ENCODE measurements at regions not wholly inside any gene's neighbourhood (a gene's known extent, or its start where the extent isn't known, plus 50 kb on each side); places are given as distances from the start of the nearest gene placed in this dataset.

DNA sequence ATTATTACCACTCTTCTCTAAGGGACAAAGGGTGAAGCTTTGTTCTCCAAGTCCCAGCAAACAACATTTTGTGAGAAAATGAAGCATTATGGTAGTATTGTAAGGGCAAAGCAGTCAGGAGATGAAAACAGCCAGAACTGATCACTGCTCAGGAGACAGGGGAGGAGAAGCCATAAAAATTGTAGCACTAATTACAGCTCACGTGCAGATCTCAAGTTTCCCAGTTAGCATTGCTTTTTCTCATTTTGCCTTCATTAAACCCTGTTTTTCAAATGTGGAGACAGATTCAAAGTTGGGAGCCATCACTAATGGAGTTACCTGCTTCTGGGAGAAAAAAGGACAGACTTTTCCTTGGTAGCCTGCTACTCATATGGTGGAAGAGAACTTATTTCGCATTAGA lies 210.9 kb upstream of the PDE10A start:
- Histone ChIP-seq H3K56ac (ENCODE audit: extremely low read depth, insufficient read depth, low read length) (no peak overlapping the region), H4K91ac (ENCODE audit: insufficient read depth, low read depth, low read length) (no peak overlapping the region), H2BK15ac (ENCODE audit: low read depth, low read length) (no peak overlapping the region), H3K4ac (ENCODE audit: low read depth, low read length) (no peak overlapping the region), H3K18ac (ENCODE audit: low read depth, low read length) (peak overlapping the region; percentile 88), H3K79me1 (ENCODE audit: low read depth in 1 of 2, low read length in 2 of 2) (0 out of 4 replicates have a peak, but pooled peaks cover 0 to 2% of the 10 kb centered on the region in 2 experiments), H4K20me1 (ENCODE audit: insufficient read depth, low read length) (no peaks in the 10 kb centered on the region), H3K4me3 (ENCODE audit: insufficient read depth, low read depth, low read length) (no peak overlapping the region), H3K4me1 (ENCODE audit: control insufficient read depth, insufficient read depth, low read length) (peaks cover 8% of the 10 kb centered on the region), H3K27ac (ENCODE audit: insufficient read depth, low read length) (no peak overlapping the region), H2BK20ac (ENCODE audit: low read depth, low read length) (no peak overlapping the region), H3K14ac (replicated peaks; ENCODE audit: low read depth, low read length) (no peak overlapping the region), H3K36me3 (ENCODE audit: control insufficient read depth, insufficient read depth, low read length) (peaks cover 3% of the 10 kb centered on the region), H3K9me3 (ENCODE audit: control insufficient read depth, insufficient read depth, low read length) (peaks cover 4% of the 10 kb centered on the region; the same call in 1 of the 2 replicates), H2AK9ac (replicated peaks; ENCODE audit: low read depth, low read length, poor library complexity) (no peak overlapping the region), H3K4me2 (ENCODE audit: low read depth, low read length) (no peak overlapping the region), H2BK120ac (ENCODE audit: low read depth, low read length) (no peak overlapping the region), H4K5ac (ENCODE audit: low read depth, low read length) (peak overlapping the region; percentile 36; the same call in 1 of the 2 replicates), H3K9ac (ENCODE audit: low read depth, low read length) (no peak overlapping the region), H2BK5ac (ENCODE audit: low read depth, low read length, poor library complexity, severe bottlenecking) (no peak overlapping the region), H3K23ac (ENCODE audit: low read depth, low read length) (no peak overlapping the region), H4K8ac (ENCODE audit: low read depth in 2 of 2, low read length in 2 of 2) (no peak overlapping the region), H3K9me1 (ENCODE audit: insufficient read depth, low read length) (no peaks in the 10 kb centered on the region), H2AK5ac (ENCODE audit: low read depth, low read length) (no peak overlapping the region), H3K27me3 (ENCODE audit: control insufficient read depth, insufficient read depth, low read length) (no peaks in the 10 kb centered on the region; the same call in 1 of the 2 replicates), H2AFZ (replicated peaks; ENCODE audit: low read length, poor library complexity) (no peak overlapping the region)
- DNase-seq (no peak), ATAC-seq (ENCODE audit: low read depth) (no peak)
- ChIA-PET POLR2A (ENCODE audit: unreplicated experiment) (no interaction called here), CTCF (interaction anchor here (0.7 to 1.0 kb wide), 2 partner anchors 11 to 241 kb away, joined by 3 read pairs; no protein-coding TSS in a partner anchor)
- no CpG with 5 or more reads among the region's 2 CpGs for WGBS, 2 experiments (ENCODE audit: extremely low coverage in 2 of 2, insufficient read length in 1 of 2)
- in situ Hi-C loops (cut with MboI; ENCODE audit: low sequenced_read_pairs) = no loop called here
- dilution Hi-C loops (cut with HindIII; ENCODE audit: low sequenced_read_pairs, unreplicated experiment) = no loop called here
- intact Hi-C loops (cut with micrococcal nuclease) = no loop called here
- BruUV-seq (replicated peaks) = no TSS peak
- TF ChIP-seq USF2 (IDR thresholded peaks at IDR 0.05; ENCODE audit: low read depth, low read length) (no peak), MAZ (IDR thresholded peaks at IDR 0.05; ENCODE audit: borderline replicate concordance, low read depth, low read length) (no peak), RCOR1 (IDR thresholded peaks at IDR 0.05; ENCODE audit: insufficient replicate concordance, low read length) (no peak), MAFK (IDR thresholded peaks at IDR 0.05; ENCODE audit: low read depth, low read length) (no peak), CHD1 (IDR thresholded peaks at IDR 0.05; ENCODE audit: low read depth, low read length) (no peak), RFX5 (IDR thresholded peaks at IDR 0.05; ENCODE audit: low read depth, low read length) (no peak), BHLHE40 (IDR thresholded peaks at IDR 0.05; ENCODE audit: low read depth, low read length) (no peak), RAD21 (IDR thresholded peaks at IDR 0.05; ENCODE audit: low read length) (no peak), CEBPB (IDR thresholded peaks at IDR 0.05; ENCODE audit: low read depth, low read length) (no peak), MXI1 (IDR thresholded peaks at IDR 0.05; ENCODE audit: borderline replicate concordance, low read depth, low read length) (no peak), NFE2L2 (IDR thresholded peaks at IDR 0.05; ENCODE audit: low read depth, low read length) (no peak), SMC3 (IDR thresholded peaks at IDR 0.05; ENCODE audit: low read depth, low read length) (no peak), POLR2A (IDR thresholded peaks at IDR 0.05; ENCODE audit: low read depth, low read length) (no peak)
- TF ChIP-seq, protein P1, sequence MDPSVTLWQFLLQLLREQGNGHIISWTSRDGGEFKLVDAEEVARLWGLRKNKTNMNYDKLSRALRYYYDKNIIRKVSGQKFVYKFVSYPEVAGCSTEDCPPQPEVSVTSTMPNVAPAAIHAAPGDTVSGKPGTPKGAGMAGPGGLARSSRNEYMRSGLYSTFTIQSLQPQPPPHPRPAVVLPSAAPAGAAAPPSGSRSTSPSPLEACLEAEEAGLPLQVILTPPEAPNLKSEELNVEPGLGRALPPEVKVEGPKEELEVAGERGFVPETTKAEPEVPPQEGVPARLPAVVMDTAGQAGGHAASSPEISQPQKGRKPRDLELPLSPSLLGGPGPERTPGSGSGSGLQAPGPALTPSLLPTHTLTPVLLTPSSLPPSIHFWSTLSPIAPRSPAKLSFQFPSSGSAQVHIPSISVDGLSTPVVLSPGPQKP (IDR thresholded peaks at IDR 0.05; ENCODE audit: borderline replicate concordance, low read depth, low read length) = no peak
